ENCODE measurements at regions not wholly inside any gene's neighbourhood (a gene's known extent, or its start where the extent isn't known, plus 50 kb on each side); places are given as distances from the start of the nearest gene placed in this dataset.

DNA sequence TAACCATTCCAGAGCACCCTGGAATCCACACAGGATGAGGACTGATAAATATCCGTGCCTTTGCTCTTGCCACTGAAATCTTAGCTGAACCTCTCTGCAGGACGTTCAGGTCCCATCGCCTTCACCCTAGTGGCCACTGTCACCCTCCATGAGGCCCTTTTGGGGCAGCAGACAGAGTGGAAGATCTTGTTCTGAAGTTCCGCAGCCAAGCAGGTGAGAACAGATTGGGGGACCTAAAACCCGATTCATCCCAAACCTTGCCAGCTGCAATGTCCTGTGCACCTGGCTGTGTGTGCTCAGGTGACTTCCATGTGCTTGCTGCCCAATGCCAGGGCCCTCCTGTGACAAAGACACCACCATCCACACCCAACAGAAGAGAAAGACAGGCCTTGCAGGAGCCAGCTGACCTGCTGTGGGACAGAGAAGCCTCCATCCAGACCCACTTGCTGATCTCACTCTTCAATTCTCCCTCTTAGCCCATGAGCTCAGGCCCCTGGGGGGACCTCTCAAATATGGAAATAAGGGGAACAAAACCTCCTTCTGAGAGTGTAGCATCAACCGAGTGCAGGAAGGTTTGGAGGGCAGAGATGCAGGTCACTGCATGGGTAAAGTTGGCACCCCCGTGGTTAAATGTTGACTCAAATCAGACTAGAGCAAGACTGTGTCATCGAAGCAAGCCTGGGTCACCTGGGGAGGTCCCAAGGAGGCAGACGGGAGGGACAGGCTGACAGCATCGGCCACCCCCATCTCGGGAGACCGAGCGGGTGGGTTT, 308.7 kb upstream of the DIO3 start:
- Histone ChIP-seq H3K4me1 (ENCODE audit: insufficient read depth, low read length) (no peaks in the 10 kb centered on the region), H3K36me3 (ENCODE audit: insufficient read depth, low read length) (no peaks in the 10 kb centered on the region), H3K4me3 (ENCODE audit: low read length) (no peak overlapping the region), H3K27ac (ENCODE audit: low read depth in 1 of 2, low read length in 2 of 2) (no peak overlapping the region), H3K9me3 (ENCODE audit: control insufficient read depth in 1 of 2, insufficient read depth in 1 of 2, low read length in 2 of 2) (peaks cover 0 to 23% of the 10 kb centered on the region in 2 experiments), H3K27me3 (ENCODE audit: control insufficient read depth in 1 of 2, insufficient read depth in 2 of 2, low read length in 2 of 2) (peaks cover 2 to 8% of the 10 kb centered on the region in 2 experiments)
- Mint-ChIP-seq H3K4me1 (ENCODE audit: low read depth) (no peaks in the 10 kb centered on the region), H3K36me3 (ENCODE audit: low read depth) (no peaks in the 10 kb centered on the region), H3K9me3 (no peaks in the 10 kb centered on the region), H3K4me3 (no peak overlapping the region), H3K27ac (no peak overlapping the region), H3K27me3 (peaks cover 57% of the 10 kb centered on the region)
- ChIA-PET CTCF (no interaction called here), POLR2A (no interaction called here)
- ATAC-seq (ENCODE audit: poor library complexity) = no peak
- peak in 1 of 14 experiments; percentile 15 for DNase-seq
- TF ChIP-seq, protein P1, sequence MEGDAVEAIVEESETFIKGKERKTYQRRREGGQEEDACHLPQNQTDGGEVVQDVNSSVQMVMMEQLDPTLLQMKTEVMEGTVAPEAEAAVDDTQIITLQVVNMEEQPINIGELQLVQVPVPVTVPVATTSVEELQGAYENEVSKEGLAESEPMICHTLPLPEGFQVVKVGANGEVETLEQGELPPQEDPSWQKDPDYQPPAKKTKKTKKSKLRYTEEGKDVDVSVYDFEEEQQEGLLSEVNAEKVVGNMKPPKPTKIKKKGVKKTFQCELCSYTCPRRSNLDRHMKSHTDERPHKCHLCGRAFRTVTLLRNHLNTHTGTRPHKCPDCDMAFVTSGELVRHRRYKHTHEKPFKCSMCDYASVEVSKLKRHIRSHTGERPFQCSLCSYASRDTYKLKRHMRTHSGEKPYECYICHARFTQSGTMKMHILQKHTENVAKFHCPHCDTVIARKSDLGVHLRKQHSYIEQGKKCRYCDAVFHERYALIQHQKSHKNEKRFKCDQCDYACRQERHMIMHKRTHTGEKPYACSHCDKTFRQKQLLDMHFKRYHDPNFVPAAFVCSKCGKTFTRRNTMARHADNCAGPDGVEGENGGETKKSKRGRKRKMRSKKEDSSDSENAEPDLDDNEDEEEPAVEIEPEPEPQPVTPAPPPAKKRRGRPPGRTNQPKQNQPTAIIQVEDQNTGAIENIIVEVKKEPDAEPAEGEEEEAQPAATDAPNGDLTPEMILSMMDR (IDR thresholded peaks at IDR 0.05) = no peak
- intact Hi-C loops (cut with DNase I, micrococcal nuclease) = no loop called here

DNA sequence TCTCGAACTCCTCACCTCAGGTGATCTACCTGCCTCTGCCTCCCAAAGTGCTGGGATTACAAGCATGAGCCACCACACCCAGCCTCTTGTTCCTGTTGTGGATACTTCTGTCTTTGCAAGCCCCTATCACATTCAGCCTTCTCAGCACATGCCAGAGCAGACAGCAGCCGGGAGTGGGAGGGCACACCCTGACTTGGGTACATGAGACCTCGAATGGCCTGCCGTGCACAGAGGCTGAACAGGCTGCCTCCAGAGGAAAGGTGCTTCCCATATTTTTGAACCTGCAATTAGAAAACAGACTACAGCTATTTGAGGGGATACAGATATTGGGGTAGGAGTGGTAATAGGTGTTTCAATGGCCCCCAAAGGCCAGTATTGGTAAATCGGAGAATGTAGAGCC, 307.3 kb upstream of the DIO3 start:
- Histone ChIP-seq H3K27ac (ENCODE audit: low read depth in 1 of 2, low read length in 2 of 2) (no peak overlapping the region), H3K4me3 (ENCODE audit: low read length) (no peak overlapping the region), H3K9me3 (ENCODE audit: control insufficient read depth in 1 of 2, insufficient read depth in 1 of 2, low read length in 2 of 2) (peaks cover 0 to 13% of the 10 kb centered on the region in 2 experiments), H3K4me1 (ENCODE audit: insufficient read depth, low read length) (no peaks in the 10 kb centered on the region), H3K27me3 (ENCODE audit: control insufficient read depth in 1 of 2, insufficient read depth in 2 of 2, low read length in 2 of 2) (peaks cover 2 to 4% of the 10 kb centered on the region in 2 experiments), H3K36me3 (ENCODE audit: insufficient read depth, low read length) (no peaks in the 10 kb centered on the region)
- no peaks in the 10 kb centered on the region for H3K4me1 Mint-ChIP-seq (ENCODE audit: low read depth)
- peak in 1 of 14 experiments; percentile 24 for DNase-seq
- no peak overlapping the region for H3K27ac Mint-ChIP-seq
- TF ChIP-seq, protein P1 (IDR thresholded peaks at IDR 0.05) = no peak
- ATAC-seq (ENCODE audit: poor library complexity) = no peak
- H3K27me3 Mint-ChIP-seq = peaks cover 51% of the 10 kb centered on the region
- intact Hi-C loops (cut with DNase I, micrococcal nuclease) = no loop called here
- no peaks in the 10 kb centered on the region for H3K9me3 Mint-ChIP-seq
- H3K36me3 Mint-ChIP-seq (ENCODE audit: low read depth) = no peaks in the 10 kb centered on the region
- ChIA-PET POLR2A (no interaction called here), CTCF (no interaction called here)
- no peak overlapping the region for H3K4me3 Mint-ChIP-seq

DNA sequence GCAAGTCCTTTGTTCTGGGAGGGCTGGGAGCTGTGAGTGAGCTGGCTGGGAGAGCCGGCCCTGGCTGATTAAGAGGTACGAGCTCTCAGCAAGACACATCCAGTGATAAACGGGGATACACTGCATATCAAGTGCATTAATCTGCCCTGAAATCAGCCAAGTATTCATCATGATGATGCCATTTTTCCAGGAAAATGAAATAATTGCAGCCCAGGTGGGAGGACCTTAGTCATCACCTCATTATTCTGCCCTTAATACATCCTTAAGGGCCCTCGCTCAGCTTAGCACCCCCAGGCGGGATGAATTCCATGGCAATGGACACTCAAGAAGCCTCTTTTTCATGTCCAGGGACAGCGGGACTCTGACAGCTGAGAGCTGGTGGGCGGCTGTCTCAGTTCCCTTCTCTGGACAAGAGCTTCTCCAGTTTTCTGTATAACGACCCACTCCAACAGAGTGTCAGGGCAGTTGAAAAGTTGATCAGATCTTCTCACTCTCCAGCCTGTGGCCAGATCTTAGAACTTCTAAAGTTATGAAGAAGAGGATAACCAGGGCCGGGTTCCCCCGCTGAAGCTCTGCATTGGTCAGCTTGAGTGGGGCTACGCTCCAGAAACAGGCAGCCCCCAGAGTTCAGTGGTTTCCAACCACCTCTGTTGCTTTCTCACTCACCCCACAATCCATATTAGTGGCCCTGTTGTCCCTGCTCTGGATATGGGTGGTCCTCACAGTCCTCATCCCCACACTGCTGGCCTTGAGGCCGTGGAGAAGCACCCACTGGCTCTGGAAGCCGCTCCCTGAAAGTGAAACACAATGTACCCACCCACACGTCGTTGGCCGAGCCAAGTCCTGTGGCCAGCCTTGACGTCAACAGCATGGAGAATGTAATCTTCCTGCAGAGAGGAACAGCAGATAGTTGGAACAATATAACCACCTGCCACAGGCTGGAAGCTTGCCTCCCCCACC, 306.2 kb upstream of the DIO3 start:
- DNase-seq (peak in 1 of 14 experiments; percentile 12), ATAC-seq (ENCODE audit: poor library complexity) (no peak)
- TF ChIP-seq, protein P1 (IDR thresholded peaks at IDR 0.05) = no peak
- Histone ChIP-seq H3K4me3 (ENCODE audit: low read length) (no peak overlapping the region), H3K27ac (ENCODE audit: low read depth in 1 of 2, low read length in 2 of 2) (no peak overlapping the region), H3K27me3 (ENCODE audit: control insufficient read depth in 1 of 2, insufficient read depth in 2 of 2, low read length in 2 of 2) (peaks cover 0 to 4% of the 10 kb centered on the region in 2 experiments), H3K9me3 (ENCODE audit: control insufficient read depth in 1 of 2, insufficient read depth in 1 of 2, low read length in 2 of 2) (peaks cover 0 to 9% of the 10 kb centered on the region in 2 experiments), H3K4me1 (ENCODE audit: insufficient read depth, low read length) (no peaks in the 10 kb centered on the region), H3K36me3 (ENCODE audit: insufficient read depth, low read length) (no peaks in the 10 kb centered on the region)
- no peak overlapping the region for H3K27ac Mint-ChIP-seq
- H3K9me3 Mint-ChIP-seq = no peaks in the 10 kb centered on the region
- no peaks in the 10 kb centered on the region for H3K36me3 Mint-ChIP-seq (ENCODE audit: low read depth)
- peaks cover 43% of the 10 kb centered on the region for H3K27me3 Mint-ChIP-seq
- ChIA-PET CTCF (no interaction called here), POLR2A (no interaction called here)
- H3K4me1 Mint-ChIP-seq (ENCODE audit: low read depth) = no peaks in the 10 kb centered on the region
- intact Hi-C loops (cut with DNase I, micrococcal nuclease) = no loop called here
- H3K4me3 Mint-ChIP-seq = no peak overlapping the region

Measured in CD4-positive, alpha-beta T cell (primary cell).